ENCODE measurements at regions not wholly inside any gene's neighbourhood (a gene's known extent, or its start where the extent isn't known, plus 50 kb on each side); places are given as distances from the start of the nearest gene placed in this dataset.

GRCh38 chr13:33545492-33545891, 259.9 kb upstream of the STARD13 start:
- H4K20me1 ChIP-seq (ENCODE audit: control insufficient read depth, insufficient read depth, insufficient read length): no peaks in the 10 kb centered on the region
- H3K23me2 ChIP-seq (ENCODE audit: insufficient read length, low read depth, low read length, poor library complexity, severe bottlenecking): peaks cover 3% of the 10 kb centered on the region
- Mint-ChIP-seq H3K27ac (peak overlapping the region in 1 of 3 experiments; percentile 64; a peak in 1 of 7 replicates), H3K9me3 (no peaks in the 10 kb centered on the region), H3K4me3 (no peak overlapping the region; a peak in 1 of 5 replicates), H3K4me1 (peaks cover 35 to 36% of the 10 kb centered on the region in 2 experiments), H3K27me3 (ENCODE audit: low read depth) (no peaks in the 10 kb centered on the region), H3K36me3 (ENCODE audit: insufficient read depth in 1 of 3, low read depth in 3 of 3) (no peaks in the 10 kb centered on the region)
- no peak overlapping the region for H3K4me2 ChIP-seq (ENCODE audit: insufficient read depth, insufficient read length, low read length)
- no peak overlapping the region for H4K5ac ChIP-seq (ENCODE audit: insufficient read length, low read depth, low read length)
- H2BK5ac ChIP-seq (ENCODE audit: insufficient read length, low read length): no peak overlapping the region
- TF ChIP-seq CTCF (conservative IDR thresholded peaks at IDR 0.05): no peak
- H2AK5ac ChIP-seq (ENCODE audit: insufficient read length, low read length): no peak overlapping the region
- no peak overlapping the region for H3K14ac ChIP-seq (ENCODE audit: insufficient read depth, low read length)
- no peak overlapping the region for H3K18ac ChIP-seq (ENCODE audit: insufficient read length, low read depth, low read length)
- no peaks in the 10 kb centered on the region for H3K4me1 ChIP-seq (ENCODE audit: insufficient read depth, low read length)
- H3K9ac ChIP-seq (ENCODE audit: extremely low read depth, insufficient read length, low read length): no peak overlapping the region
- H4K8ac ChIP-seq (replicated peaks; ENCODE audit: insufficient read length, low read depth, low read length): no peak overlapping the region
- no peak overlapping the region for H2BK12ac ChIP-seq (ENCODE audit: insufficient read length, low read depth, low read length)
- H3K23ac ChIP-seq (ENCODE audit: insufficient read length, low read depth, low read length): no peak overlapping the region
- H3K27me3 ChIP-seq (ENCODE audit: insufficient read depth, low read length): no peaks in the 10 kb centered on the region
- no peaks in the 10 kb centered on the region for H3K9me3 ChIP-seq (ENCODE audit: control insufficient read depth, low read depth, low read length)
- H2BK20ac ChIP-seq (ENCODE audit: low read depth, low read length, poor library complexity, severe bottlenecking): no peak overlapping the region
- no CpG with 5 or more reads among the region's 3 CpGs for WGBS (ENCODE audit: extremely low coverage, insufficient read length, low lambda C conversion rate)
- H2BK120ac ChIP-seq (ENCODE audit: low read depth, low read length, poor library complexity, severe bottlenecking): no peak overlapping the region
- H3K79me1 ChIP-seq (ENCODE audit: insufficient read depth, low read depth, low read length, poor library complexity, severe bottlenecking): no peaks in the 10 kb centered on the region
- no peak overlapping the region for H4K91ac ChIP-seq (ENCODE audit: insufficient read length, low read depth, low read length)
- no peak overlapping the region for H3K27ac ChIP-seq (ENCODE audit: insufficient read length, low read depth, low read length)
- no peaks in the 10 kb centered on the region for H3K79me2 ChIP-seq (ENCODE audit: insufficient read depth, low read length)
- no peak overlapping the region for H2BK15ac ChIP-seq (ENCODE audit: low read depth, low read length)
- DNase-seq: no peak
- no peak overlapping the region for H3K4ac ChIP-seq (ENCODE audit: low read depth, low read length)
- H3K56ac ChIP-seq (ENCODE audit: insufficient read length, low read depth, low read length): no peak overlapping the region
- no peak overlapping the region for H2AFZ ChIP-seq (ENCODE audit: low read length)
- no peak overlapping the region for H3T11ph ChIP-seq (ENCODE audit: low read length)
